GM19328 (cell line): ENCODE measurements at regions not wholly inside any gene's neighbourhood (a gene's known extent, or its start where the extent isn't known, plus 50 kb on each side); places are given as distances from the start of the nearest gene placed in this dataset.
A peak's percentile ranks its signal among the peaks of the same experiment; 100 is the strongest.
"Not testable (repeated sequence)": the region's sequence is repeated elsewhere in the genome, so short reads cannot be mapped to it uniquely, and the experiment has no call there.

ENCODE experiments used
- ATAC-seq: cut with Tn5 transposase; IDR thresholded peaks from one replicate; pipeline ENCODE4 v1.9.1; 2021; ENCODE audit warnings: mild to moderate bottlenecking, moderate library complexity; ENCODE audit not compliant: unreplicated experiment

DNA sequence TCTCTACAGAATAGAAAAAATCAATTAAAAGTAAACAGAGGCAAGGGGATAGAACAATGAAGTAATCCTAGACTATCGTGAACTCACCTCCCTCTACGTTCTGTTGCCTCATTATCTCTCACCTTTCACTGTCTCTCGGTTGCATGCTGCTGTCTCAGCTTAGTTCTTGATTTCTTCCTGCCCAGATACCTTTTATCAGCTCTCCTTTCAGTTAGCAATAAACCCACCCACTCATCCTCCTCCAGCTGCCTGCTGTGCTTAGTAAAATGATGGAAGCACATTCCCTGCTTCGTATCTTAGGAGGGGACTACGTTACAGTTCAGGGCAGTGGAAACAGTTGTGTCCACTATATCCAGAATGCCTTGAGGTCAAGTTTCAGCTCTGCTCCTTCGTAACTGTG lies 1709.5 kb upstream of the AGA start:
- ATAC-seq = no peak

DNA sequence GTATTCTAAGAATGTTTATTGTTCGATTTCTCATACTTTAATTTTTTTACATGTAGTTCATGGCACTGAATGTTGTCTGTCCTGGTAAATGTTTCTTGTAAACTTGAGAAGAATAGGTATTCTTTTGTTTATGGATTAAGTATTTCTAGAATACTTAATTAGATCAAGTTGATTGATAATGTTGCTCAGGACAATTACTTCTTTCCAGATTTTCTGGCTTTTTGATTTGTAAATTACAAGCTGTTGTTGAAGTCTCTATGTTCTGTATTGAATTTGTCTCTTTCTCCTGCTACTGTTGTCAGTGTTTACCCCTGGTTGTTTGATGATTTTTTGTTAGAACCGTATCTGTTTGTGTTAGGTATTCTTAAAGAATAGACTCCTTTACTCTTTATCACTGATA lies 1720.9 kb upstream of the AGA start:
- no peak for ATAC-seq

- no peak for ATAC-seq
Observed at GRCh38 chr4:179164267-179164999, 1722.2 kb upstream of the AGA start.

DNA sequence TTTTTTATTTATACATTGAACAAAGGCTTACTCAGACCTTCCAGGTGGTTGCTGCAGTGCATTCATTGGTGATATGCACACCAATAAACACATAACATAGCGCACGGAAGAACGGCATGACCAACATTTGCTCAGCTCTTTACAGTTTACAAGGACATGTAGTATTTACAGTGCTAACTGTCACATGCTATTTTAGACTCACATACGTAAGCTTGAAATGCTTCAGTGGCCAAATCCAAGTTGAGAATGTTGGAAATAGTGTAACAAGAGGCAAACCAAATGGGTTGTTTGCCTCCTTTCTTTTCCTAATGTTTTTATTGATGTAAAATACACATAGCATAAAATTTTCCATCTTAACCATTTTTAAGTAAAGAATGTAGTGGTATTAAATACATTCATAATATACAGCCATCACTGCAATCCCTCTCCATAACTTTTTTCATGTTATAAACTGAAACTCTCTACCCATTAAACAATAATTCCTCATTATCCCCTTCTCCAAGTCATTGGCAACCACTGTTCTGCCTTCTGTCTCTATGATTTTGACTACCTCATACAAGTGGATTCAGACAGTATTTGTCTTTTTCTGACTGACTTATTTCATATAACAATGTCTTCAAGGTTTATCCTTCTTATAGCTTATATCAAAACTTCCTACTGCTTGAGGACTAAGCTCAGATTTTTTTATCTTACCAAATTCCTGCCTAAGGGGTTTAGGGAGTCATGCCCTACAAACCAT lies 1722.9 kb upstream of the AGA start:
- no peak for ATAC-seq

- no peak for ATAC-seq
Observed at GRCh38 chr4:179165862-179166261, 1723.6 kb upstream of the AGA start.

DNA sequence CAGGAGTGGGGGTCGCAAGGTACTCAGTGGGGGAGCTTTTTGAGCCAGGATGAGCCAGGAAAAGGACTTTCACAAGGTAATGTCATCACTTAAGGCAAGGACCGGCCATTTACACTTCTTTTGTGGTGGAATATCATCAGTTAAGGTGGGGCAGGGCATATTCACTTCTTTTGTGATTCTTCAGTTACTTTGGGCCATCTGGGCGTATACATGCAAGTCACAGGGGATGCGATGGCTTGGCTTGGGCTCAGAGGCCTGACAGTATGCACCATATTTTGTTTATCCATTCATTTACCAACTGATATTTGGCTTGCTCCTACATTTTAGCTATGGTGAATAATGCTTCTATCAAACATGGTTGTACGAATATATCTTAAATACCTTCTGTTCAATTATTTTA lies 1728.1 kb upstream of the AGA start:
- not testable (repeated sequence) for ATAC-seq

- no peak for ATAC-seq
Observed at GRCh38 chr4:179182741-179183140, 1740.5 kb upstream of the AGA start.

- no peak for ATAC-seq
Observed at GRCh38 chr4:179195887-179196286, 1753.7 kb upstream of the AGA start.

GRCh38 chr4:179196511-179196910 lies 1754.3 kb upstream of the AGA start:
- no peak for ATAC-seq

DNA sequence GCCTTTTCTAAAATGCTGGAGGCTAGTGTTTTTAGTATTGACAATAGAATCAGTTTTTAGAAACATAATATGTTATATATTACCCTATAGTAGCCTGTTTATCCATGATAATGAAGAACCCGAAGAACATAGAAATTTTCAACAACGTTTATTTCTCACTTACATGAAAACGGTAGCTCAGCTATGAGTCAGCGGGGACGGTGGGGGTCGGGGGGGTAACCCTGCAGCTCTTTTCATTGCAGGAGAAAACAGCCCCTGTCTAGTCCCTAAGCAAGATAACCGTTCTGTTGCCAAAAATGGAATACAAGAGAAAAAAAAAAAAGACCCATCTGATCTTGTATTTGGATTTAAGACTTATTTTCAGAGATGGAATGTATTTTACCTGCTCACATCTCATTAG lies 1758.4 kb upstream of the AGA start:
- no peak for ATAC-seq

- ATAC-seq = no peak
Observed at GRCh38 chr4:179225594-179225993, 1783.4 kb upstream of the AGA start.

- ATAC-seq = no peak
Observed at GRCh38 chr4:179248821-179249220, 1806.6 kb upstream of the AGA start.

GRCh38 chr4:179268791-179269190 lies 1826.6 kb upstream of the AGA start:
- no peak for ATAC-seq

GRCh38 chr4:179272282-179272681 lies 1830.0 kb upstream of the AGA start:
- no peak for ATAC-seq

DNA sequence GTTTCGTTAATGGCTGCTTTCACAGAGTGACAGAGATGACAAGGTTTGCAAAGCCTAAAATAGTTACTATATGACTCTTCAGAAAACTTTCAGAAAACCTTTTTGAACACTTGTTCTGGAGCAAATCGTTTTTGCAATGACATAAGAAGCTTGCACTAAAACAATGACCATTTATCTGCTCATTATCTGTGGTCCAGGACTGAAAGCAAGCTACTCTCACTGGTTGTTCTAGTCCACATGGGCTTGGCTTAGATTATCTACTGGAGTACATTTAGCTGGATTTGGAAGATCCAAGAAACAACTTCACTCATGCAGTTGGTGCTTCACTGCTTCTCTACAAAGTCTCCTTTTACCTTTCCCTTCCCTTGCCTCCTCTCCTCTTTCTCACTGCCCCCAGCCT lies 1836.4 kb upstream of the AGA start:
- no peak for ATAC-seq

- no peak for ATAC-seq
Observed at GRCh38 chr4:179285696-179286095, 1843.5 kb upstream of the AGA start.

GRCh38 chr4:179291657-179292056 lies 1849.4 kb upstream of the AGA start:
- no peak for ATAC-seq

GRCh38 chr4:179292468-179292867 lies 1850.2 kb upstream of the AGA start:
- no peak for ATAC-seq

GRCh38 chr4:179307297-179308136 lies 1865.3 kb upstream of the AGA start:
- peak; percentile 82 for ATAC-seq

DNA sequence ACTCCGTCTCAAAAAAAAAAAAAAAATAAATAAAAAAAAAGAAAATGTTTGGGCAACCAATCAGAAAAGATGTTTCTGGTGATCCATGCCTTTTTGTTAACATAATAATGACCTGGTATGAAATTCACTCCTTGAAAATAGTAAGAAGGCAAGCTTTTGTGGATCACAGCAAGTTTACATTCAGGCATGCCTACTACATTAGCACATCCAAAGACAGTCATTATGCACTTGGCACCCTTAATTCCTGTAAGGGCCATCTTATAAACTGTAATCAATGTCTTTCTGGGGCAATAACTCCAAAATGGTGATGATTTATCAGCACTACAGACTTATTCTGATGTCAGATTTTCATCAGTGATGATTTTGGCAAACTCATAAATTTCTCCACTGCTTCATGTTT lies 1871.6 kb upstream of the AGA start:
- no peak for ATAC-seq

GRCh38 chr4:179325181-179325580 lies 1882.9 kb upstream of the AGA start:
- no peak for ATAC-seq

DNA sequence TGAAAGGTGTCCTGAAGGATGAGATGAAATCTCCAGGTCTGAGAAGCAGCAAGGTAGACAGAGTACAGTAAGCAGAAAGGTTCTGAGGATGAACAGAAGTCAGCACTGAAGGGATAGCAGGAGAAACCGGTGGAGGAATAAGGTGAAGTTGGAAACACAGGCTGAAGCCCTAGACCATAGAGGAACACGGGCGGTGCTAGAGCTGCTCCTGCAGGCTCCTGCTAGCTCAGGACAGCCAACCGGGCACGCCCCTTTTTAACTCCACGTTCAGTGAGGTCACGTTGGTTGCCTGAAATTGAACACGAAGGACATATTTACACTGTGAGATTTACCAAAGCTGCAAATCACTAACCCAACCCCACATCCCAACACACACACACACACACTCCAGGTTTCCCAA lies 1886.4 kb upstream of the AGA start:
- no peak for ATAC-seq
